HEK293 (cell line): ENCODE measurements at regions not wholly inside any gene's neighbourhood (a gene's known extent, or its start where the extent isn't known, plus 50 kb on each side); places are given as distances from the start of the nearest gene placed in this dataset.
"Not testable (repeated sequence)": the region's sequence is repeated elsewhere in the genome, so short reads cannot be mapped to it uniquely, and the experiment has no call there.

Experiments
- CTCF ChIA-PET: fragments of 350-600 bp; formaldehyde crosslinking; extraction: SDS; loops from one replicate; lab custom pipeline; 2021; ENCODE audit warnings: antibody characterized with exemption; lab: Yijun Ruan, JAX
- POLR2A ChIA-PET: fragments of 300-600 bp; formaldehyde crosslinking; extraction: SDS; loops from one replicate; lab custom pipeline; 2020; ENCODE audit warnings: antibody characterized with exemption, inconsistent platforms; lab: Yijun Ruan, JAX
- H3K27ac ChIP-seq: fragments of 200-500 bp; sonication (Bioruptor generic); 2 replicates; pipeline ENCODE4 v1.5.1; 2014; ENCODE audit warnings: low read depth, low read length, control low read depth, inconsistent platforms; ENCODE audit errors: extremely low read depth
- H3K36me3 ChIP-seq, 2 experiments: fragments of 200-500 bp in 1 of 2; sonication (Bioruptor generic) in 1 of 2; 1 replicate in 1 of 2; 2 replicates in 1 of 2; pipeline ENCODE4 v1.5.1; 2014 to 2017; ENCODE audit warnings: inconsistent platforms in 2 of 2, low read length in 2 of 2; ENCODE audit not compliant: control insufficient read depth in 2 of 2, insufficient read depth in 1 of 2
- H3K4me1 ChIP-seq: fragments of 200-500 bp; sonication (Bioruptor generic); 2 replicates; pipeline ENCODE4 v1.5.1; 2014; ENCODE audit warnings: mild to moderate bottlenecking, low read length, inconsistent platforms; ENCODE audit not compliant: control insufficient read depth, insufficient read depth
- H3K4me3 ChIP-seq: 2 replicates; pipeline ENCODE4 v1.5.1; 2011; ENCODE audit warnings: low read depth, mild to moderate bottlenecking, control low read depth, low read length, moderate library complexity
- H3K9me3 ChIP-seq: fragments of 200-500 bp; sonication (Bioruptor generic); 2 replicates; pipeline ENCODE4 v1.5.1; 2014; ENCODE audit warnings: low read depth, low read length, inconsistent platforms; ENCODE audit not compliant: control insufficient read depth, insufficient read depth
- FEZF1 ChIP-seq: fragments of 450-650 bp; formaldehyde crosslinking; IDR thresholded peaks from 2 replicates; pipeline ENCODE4 v1.5.1; 2016; ENCODE audit warnings: missing biosample characterization, missing genetic modification characterization
- GLI4 ChIP-seq: fragments of 450-650 bp; formaldehyde crosslinking; IDR thresholded peaks from 2 replicates; pipeline ENCODE4 v1.5.1; 2016; ENCODE audit warnings: missing biosample characterization, missing genetic modification characterization
- HOXA7 ChIP-seq: sonication (generic); formaldehyde crosslinking; IDR thresholded peaks from 2 replicates; pipeline ENCODE4 v1.8.1; 2022; ENCODE audit warnings: missing genetic modification reagents, borderline replicate concordance
- KLF1 ChIP-seq: fragments of 450-650 bp; formaldehyde crosslinking; IDR thresholded peaks from 2 replicates; pipeline ENCODE4 v1.5.1; 2016; ENCODE audit warnings: missing biosample characterization, missing genetic modification characterization
- KLF16 ChIP-seq: fragments of 450-650 bp; formaldehyde crosslinking; IDR thresholded peaks from 2 replicates; pipeline ENCODE4 v1.5.1; 2017; ENCODE audit warnings: missing biosample characterization, missing genetic modification characterization
- PATZ1 ChIP-seq: fragments of 450-650 bp; formaldehyde crosslinking; IDR thresholded peaks from 2 replicates; pipeline ENCODE4 v1.5.1; 2016; ENCODE audit warnings: missing biosample characterization, missing genetic modification characterization
- PRDM10 ChIP-seq: fragments of 450-650 bp; formaldehyde crosslinking; IDR thresholded peaks from 2 replicates; pipeline ENCODE4 v1.5.1; 2016; ENCODE audit warnings: missing biosample characterization, missing genetic modification characterization
- PRDM4 ChIP-seq: fragments of 450-650 bp; formaldehyde crosslinking; IDR thresholded peaks from 2 replicates; pipeline ENCODE4 v1.5.1; 2017; ENCODE audit warnings: missing biosample characterization, missing genetic modification characterization
- YY2 ChIP-seq: fragments of 450-650 bp; formaldehyde crosslinking; IDR thresholded peaks from 2 replicates; pipeline ENCODE4 v1.5.1; 2016; ENCODE audit warnings: missing biosample characterization, missing genetic modification characterization
- ZNF138 ChIP-seq: fragments of 450-650 bp; formaldehyde crosslinking; IDR thresholded peaks from 2 replicates; pipeline ENCODE4 v1.5.1; 2016; ENCODE audit warnings: missing biosample characterization, missing genetic modification characterization, borderline replicate concordance
- ZNF175 ChIP-seq: fragments of 450-650 bp; formaldehyde crosslinking; IDR thresholded peaks from 2 replicates; pipeline ENCODE4 v1.5.1; 2016; ENCODE audit warnings: missing biosample characterization, missing genetic modification characterization
- ZNF324 ChIP-seq: fragments of 450-650 bp; formaldehyde crosslinking; IDR thresholded peaks from 2 replicates; pipeline ENCODE4 v1.5.1; 2016; ENCODE audit warnings: missing biosample characterization, missing genetic modification characterization
- ZNF548 ChIP-seq: fragments of 450-650 bp; formaldehyde crosslinking; IDR thresholded peaks from 2 replicates; pipeline ENCODE4 v1.5.1; 2016; ENCODE audit warnings: missing biosample characterization, missing genetic modification characterization
- ZNF585B ChIP-seq: fragments of 450-650 bp; formaldehyde crosslinking; IDR thresholded peaks from 2 replicates; pipeline ENCODE4 v1.5.1; 2016; ENCODE audit warnings: missing biosample characterization, missing genetic modification characterization
- ZNF610 ChIP-seq: fragments of 450-650 bp; formaldehyde crosslinking; IDR thresholded peaks from 2 replicates; pipeline ENCODE4 v1.5.1; 2016; ENCODE audit warnings: missing biosample characterization, missing genetic modification characterization, borderline replicate concordance
- ZNF624 ChIP-seq: fragments of 450-650 bp; formaldehyde crosslinking; IDR thresholded peaks from 2 replicates; pipeline ENCODE4 v1.5.1; 2017; ENCODE audit warnings: missing biosample characterization, missing genetic modification characterization
- ZNF654 ChIP-seq: fragments of 450-650 bp; formaldehyde crosslinking; IDR thresholded peaks from 2 replicates; pipeline ENCODE4 v1.5.1; 2016; ENCODE audit warnings: low read depth, missing biosample characterization, missing genetic modification characterization
- ZNF830 ChIP-seq: fragments of 450-650 bp; IDR thresholded peaks from 2 replicates; pipeline ENCODE4 v1.5.0; 2018; ENCODE audit warnings: missing biosample characterization, missing genetic modification characterization, low read depth, mild to moderate bottlenecking, moderate library complexity
- ZSCAN23 ChIP-seq: fragments of 450-650 bp; formaldehyde crosslinking; IDR thresholded peaks from 2 replicates; pipeline ENCODE4 v1.5.1; 2016; ENCODE audit warnings: missing biosample characterization, missing genetic modification characterization
- TF ChIP-seq, protein P1 (sequence below): fragments of 450-650 bp; formaldehyde crosslinking; IDR thresholded peaks from 2 replicates; pipeline ENCODE4 v1.5.1; 2016; ENCODE audit warnings: missing biosample characterization, missing genetic modification characterization

DNA sequence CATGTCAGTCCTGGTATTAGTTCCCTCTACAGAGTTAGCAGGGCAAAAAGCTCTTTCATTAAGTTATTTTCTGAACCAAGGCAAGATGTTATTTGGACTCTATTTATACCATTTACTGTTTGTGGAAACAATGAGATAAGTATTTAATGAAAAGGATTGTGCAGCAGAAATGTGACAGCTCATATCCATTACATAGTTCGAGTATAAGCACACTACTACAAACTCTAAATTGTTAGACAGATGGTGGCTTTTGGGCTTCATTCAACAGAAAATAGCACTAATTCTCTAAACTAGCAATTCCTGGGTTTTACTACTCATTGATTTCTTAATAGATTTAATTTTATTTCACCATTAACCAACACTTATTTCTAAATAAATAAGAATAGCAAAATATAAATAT is 95.2 kb upstream of the ANK2 start:
- ChIA-PET POLR2A (no interaction called here), CTCF (interaction anchor here (0.6 kb wide), 1 partner anchor 605 kb away, joined by 3 read pairs; no protein-coding TSS in a partner anchor)
- H3K4me1 ChIP-seq, result no peaks in the 10 kb centered on the region
- H3K36me3 ChIP-seq, result no peaks in the 10 kb centered on the region
- no peak for TF ChIP-seq ZNF624 (tag by site-specific recombination)
- TF ChIP-seq ZNF138 (tag by site-specific recombination), result no peak
- no peak for TF ChIP-seq PRDM4 (tag by site-specific recombination)
- TF ChIP-seq ZNF585B, result no peak
- no peak for TF ChIP-seq KLF1 (tag by site-specific recombination)
- TF ChIP-seq ZNF175 (tag by site-specific recombination), result no peak
- no peak for TF ChIP-seq FEZF1 (tag by site-specific recombination)
- no peak for TF ChIP-seq ZNF610 (tag by site-specific recombination)
- no peak for TF ChIP-seq PATZ1
- no peak for TF ChIP-seq ZNF324 (tag by site-specific recombination)
- no peak for TF ChIP-seq ZNF654
- TF ChIP-seq KLF16, result no peak
- TF ChIP-seq ZNF830 (tag by site-specific recombination), result no peak
- no peak for TF ChIP-seq GLI4 (tag by site-specific recombination)
- TF ChIP-seq, protein P1, sequence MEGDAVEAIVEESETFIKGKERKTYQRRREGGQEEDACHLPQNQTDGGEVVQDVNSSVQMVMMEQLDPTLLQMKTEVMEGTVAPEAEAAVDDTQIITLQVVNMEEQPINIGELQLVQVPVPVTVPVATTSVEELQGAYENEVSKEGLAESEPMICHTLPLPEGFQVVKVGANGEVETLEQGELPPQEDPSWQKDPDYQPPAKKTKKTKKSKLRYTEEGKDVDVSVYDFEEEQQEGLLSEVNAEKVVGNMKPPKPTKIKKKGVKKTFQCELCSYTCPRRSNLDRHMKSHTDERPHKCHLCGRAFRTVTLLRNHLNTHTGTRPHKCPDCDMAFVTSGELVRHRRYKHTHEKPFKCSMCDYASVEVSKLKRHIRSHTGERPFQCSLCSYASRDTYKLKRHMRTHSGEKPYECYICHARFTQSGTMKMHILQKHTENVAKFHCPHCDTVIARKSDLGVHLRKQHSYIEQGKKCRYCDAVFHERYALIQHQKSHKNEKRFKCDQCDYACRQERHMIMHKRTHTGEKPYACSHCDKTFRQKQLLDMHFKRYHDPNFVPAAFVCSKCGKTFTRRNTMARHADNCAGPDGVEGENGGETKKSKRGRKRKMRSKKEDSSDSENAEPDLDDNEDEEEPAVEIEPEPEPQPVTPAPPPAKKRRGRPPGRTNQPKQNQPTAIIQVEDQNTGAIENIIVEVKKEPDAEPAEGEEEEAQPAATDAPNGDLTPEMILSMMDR, result no peak
- TF ChIP-seq ZSCAN23 (tag by site-specific recombination), result no peak
- no peak overlapping the region for H3K4me3 ChIP-seq
- H3K9me3 ChIP-seq, result no peaks in the 10 kb centered on the region
- H3K27ac ChIP-seq, result no peak overlapping the region

DNA sequence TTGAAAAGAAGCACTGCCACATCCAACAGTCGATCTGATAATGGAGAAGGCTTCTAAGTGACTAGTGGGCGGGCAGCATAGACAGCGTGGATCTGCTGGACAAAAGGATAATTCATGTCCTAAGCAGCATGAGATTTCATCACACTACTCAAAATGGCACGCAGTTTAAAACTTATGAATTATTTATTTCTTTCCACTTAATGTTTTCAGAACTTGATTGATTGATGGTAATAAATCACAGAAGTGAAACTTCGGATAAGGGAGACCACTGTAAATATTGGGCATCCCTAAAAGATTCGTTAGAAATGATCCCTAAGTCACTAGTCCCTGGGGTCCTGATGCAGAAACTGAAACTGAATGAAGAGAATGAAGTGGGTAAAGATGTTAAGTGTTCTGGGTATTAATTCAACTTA is 93.0 kb upstream of the ANK2 start:
- Histone ChIP-seq H3K36me3 (no peaks in the 10 kb centered on the region), H3K27ac (no peak overlapping the region), H3K9me3 (no peaks in the 10 kb centered on the region), H3K4me1 (no peaks in the 10 kb centered on the region), H3K4me3 (no peak overlapping the region)
- ChIA-PET CTCF (no interaction called here), POLR2A (no interaction called here)
- TF ChIP-seq YY2 (tag by site-specific recombination), result no peak
- TF ChIP-seq ZNF548 (tag by site-specific recombination), result no peak
- no peak for TF ChIP-seq PRDM10 (tag by site-specific recombination)
- no peak for TF ChIP-seq HOXA7 (CRISPR knock-in tag)

GRCh38 chr4:112957764-112958163 is 91.7 kb upstream of the ANK2 start:
- H3K4me1 ChIP-seq, H3K36me3 ChIP-seq, CTCF ChIA-PET, H3K9me3 ChIP-seq, POLR2A ChIA-PET, H3K4me3 ChIP-seq, H3K27ac ChIP-seq: not testable (repeated sequence)
